H9 (cell line): ENCODE measurements at regions not wholly inside any gene's neighbourhood (a gene's known extent, or its start where the extent isn't known, plus 50 kb on each side); places are given as distances from the start of the nearest gene placed in this dataset.

Experiments
- DNase-seq: peaks from one replicate; pipeline ENCODE4 v3.0.0-alpha.2; 2017
- H2AFZ ChIP-seq: one replicate; pipeline ENCODE4 v1.6.1; 2013; ENCODE audit warnings: mild to moderate bottlenecking, low read length, control low read depth, moderate library complexity
- H2AK5ac ChIP-seq: 2 replicates; pipeline ENCODE4 v1.6.1; 2013; ENCODE audit warnings: low read length, control low read depth, mixed read lengths; ENCODE audit not compliant: insufficient read length
- H2BK120ac ChIP-seq: one replicate; pipeline ENCODE4 v1.6.1; 2013; ENCODE audit warnings: low read depth, mild to moderate bottlenecking, low read length, control low read depth, inconsistent platforms; ENCODE audit not compliant: poor library complexity, severe bottlenecking
- H2BK12ac ChIP-seq: 2 replicates; pipeline ENCODE4 v1.6.1; 2013; ENCODE audit warnings: low read length, control low read depth, mixed read lengths, low read depth; ENCODE audit not compliant: insufficient read length
- H2BK15ac ChIP-seq: 2 replicates; pipeline ENCODE4 v1.6.1; 2013; ENCODE audit warnings: low read depth, low read length, control low read depth
- H2BK20ac ChIP-seq: one replicate; pipeline ENCODE4 v1.6.1; 2013; ENCODE audit warnings: low read depth, mild to moderate bottlenecking, low read length, control low read depth, inconsistent platforms; ENCODE audit not compliant: poor library complexity, severe bottlenecking
- H2BK5ac ChIP-seq: 2 replicates; pipeline ENCODE4 v1.6.1; 2013; ENCODE audit warnings: low read length, control low read depth, mixed read lengths; ENCODE audit not compliant: insufficient read length
- H3K14ac ChIP-seq: 2 replicates; pipeline ENCODE4 v1.6.1; 2013; ENCODE audit warnings: low read length, control low read depth; ENCODE audit not compliant: insufficient read depth
- H3K18ac ChIP-seq: 2 replicates; pipeline ENCODE4 v1.6.1; 2013; ENCODE audit warnings: low read depth, mild to moderate bottlenecking, mixed read lengths, low read length, control low read depth; ENCODE audit not compliant: insufficient read length
- H3K23ac ChIP-seq: 2 replicates; pipeline ENCODE4 v1.6.1; 2013; ENCODE audit warnings: low read length, control low read depth, mixed read lengths, low read depth; ENCODE audit not compliant: insufficient read length
- H3K23me2 ChIP-seq: 2 replicates; pipeline ENCODE4 v1.6.1; 2013; ENCODE audit warnings: low read depth, mild to moderate bottlenecking, mixed read lengths, low read length, control low read depth; ENCODE audit not compliant: insufficient read length, poor library complexity, severe bottlenecking
- H3K27ac ChIP-seq: 2 replicates; pipeline ENCODE4 v1.5.1; 2013; ENCODE audit warnings: low read length, control low read depth, mixed read lengths, low read depth; ENCODE audit not compliant: insufficient read length
- H3K27me3 ChIP-seq: 2 replicates; pipeline ENCODE4 v1.6.1; 2013; ENCODE audit warnings: low read length, control low read depth, inconsistent platforms; ENCODE audit not compliant: insufficient read depth
- H3K4ac ChIP-seq: 2 replicates; pipeline ENCODE4 v1.6.1; 2013; ENCODE audit warnings: low read depth, mild to moderate bottlenecking, control low read depth, inconsistent platforms, low read length, moderate library complexity
- H3K4me1 ChIP-seq: 2 replicates; pipeline ENCODE4 v1.6.1; 2013; ENCODE audit warnings: low read length, control low read depth, inconsistent platforms; ENCODE audit not compliant: insufficient read depth
- H3K4me2 ChIP-seq: 2 replicates; pipeline ENCODE4 v1.6.1; 2013; ENCODE audit warnings: low read length, control low read depth, mixed read lengths; ENCODE audit not compliant: insufficient read length, insufficient read depth
- H3K56ac ChIP-seq: 2 replicates; pipeline ENCODE4 v1.6.1; 2013; ENCODE audit warnings: low read depth, mild to moderate bottlenecking, mixed read lengths, low read length, control low read depth; ENCODE audit not compliant: insufficient read length
- H3K79me1 ChIP-seq: 2 replicates; pipeline ENCODE4 v1.6.1; 2013; ENCODE audit warnings: low read depth, mild to moderate bottlenecking, moderate library complexity, low read length, control low read depth, inconsistent platforms; ENCODE audit not compliant: insufficient read depth, poor library complexity, severe bottlenecking
- H3K79me2 ChIP-seq: 2 replicates; pipeline ENCODE4 v1.6.1; 2013; ENCODE audit warnings: low read length, control low read depth, inconsistent platforms; ENCODE audit not compliant: insufficient read depth
- H3K9ac ChIP-seq: 2 replicates; pipeline ENCODE4 v1.6.1; 2013; ENCODE audit warnings: low read length, control low read depth, mixed read lengths; ENCODE audit not compliant: insufficient read length; ENCODE audit errors: extremely low read depth
- H3K9me3 ChIP-seq: one replicate; pipeline ENCODE4 v1.6.1; 2013; ENCODE audit warnings: low read depth, low read length, inconsistent platforms; ENCODE audit not compliant: control insufficient read depth
- H3T11ph ChIP-seq: one replicate; pipeline ENCODE4 v1.6.1; 2013; ENCODE audit warnings: mild to moderate bottlenecking, low read length, control low read depth, inconsistent platforms
- H4K20me1 ChIP-seq: one replicate; pipeline ENCODE4 v1.6.1; 2013; ENCODE audit not compliant: control insufficient read depth, insufficient read length, insufficient read depth
- H4K5ac ChIP-seq: 2 replicates; pipeline ENCODE4 v1.6.1; 2013; ENCODE audit warnings: low read depth, mild to moderate bottlenecking, mixed read lengths, low read length, control low read depth; ENCODE audit not compliant: insufficient read length
- H4K8ac ChIP-seq: replicated peaks from 2 replicates; pipeline ENCODE4 v1.6.1; 2013; ENCODE audit warnings: low read length, control low read depth, mixed read lengths, low read depth; ENCODE audit not compliant: insufficient read length
- H4K91ac ChIP-seq: 2 replicates; pipeline ENCODE4 v1.6.1; 2013; ENCODE audit warnings: low read depth, mild to moderate bottlenecking, moderate library complexity, mixed read lengths, low read length, control low read depth; ENCODE audit not compliant: insufficient read length
- H3K27ac Mint-ChIP-seq, 3 experiments: 2 replicates in 2 of 3; 3 replicates in 1 of 3; pipeline ENCODE4 v1.8.0; 2020 to 2021; ENCODE audit warnings: mixed read lengths in 3 of 3, mild to moderate bottlenecking in 1 of 3, moderate library complexity in 1 of 3
- H3K27me3 Mint-ChIP-seq: 2 replicates; pipeline ENCODE4 v1.8.0; 2021; ENCODE audit warnings: low read depth, mild to moderate bottlenecking, moderate library complexity, mixed read lengths
- H3K36me3 Mint-ChIP-seq, 3 experiments: 2 replicates in 2 of 3; 3 replicates in 1 of 3; pipeline ENCODE4 v1.8.0; 2020 to 2021; ENCODE audit warnings: low read depth in 3 of 3, mixed read lengths in 3 of 3; ENCODE audit not compliant: insufficient read depth in 1 of 3
- H3K4me1 Mint-ChIP-seq, 2 experiments: 2 replicates each; pipeline ENCODE4 v1.8.0; 2020; ENCODE audit warnings: mixed read lengths in 2 of 2
- H3K4me3 Mint-ChIP-seq, 2 experiments: 2 replicates in 1 of 2; 3 replicates in 1 of 2; pipeline ENCODE4 v1.8.0; 2020 to 2021; ENCODE audit warnings: mild to moderate bottlenecking in 2 of 2, mixed read lengths in 2 of 2, moderate library complexity in 1 of 2
- H3K9me3 Mint-ChIP-seq, 2 experiments: 2 replicates in 1 of 2; 3 replicates in 1 of 2; pipeline ENCODE4 v1.8.0; 2020; ENCODE audit warnings: mild to moderate bottlenecking in 2 of 2, mixed read lengths in 2 of 2, moderate library complexity in 1 of 2
- WGBS: extraction: QIAGEN DNeasy Blood & Tissue Kit; methylation state at CpG from one replicate; pipeline ENCODE4 v1.1.7; 2013; ENCODE audit warnings: missing lambda C conversion rate, low lambda C conversion rate, mixed read lengths; ENCODE audit not compliant: insufficient read length; ENCODE audit errors: extremely low coverage; 5-methylcytosine and 5-hydroxymethylcytosine counted together
- TF ChIP-seq, protein P1 (sequence below): fragments of 200-600 bp; sonication (generic); conservative IDR thresholded peaks from 3 replicates; pipeline ENCODE4 v1.8.0; 2021; ENCODE audit warnings: antibody characterized with exemption, mild to moderate bottlenecking

DNA sequence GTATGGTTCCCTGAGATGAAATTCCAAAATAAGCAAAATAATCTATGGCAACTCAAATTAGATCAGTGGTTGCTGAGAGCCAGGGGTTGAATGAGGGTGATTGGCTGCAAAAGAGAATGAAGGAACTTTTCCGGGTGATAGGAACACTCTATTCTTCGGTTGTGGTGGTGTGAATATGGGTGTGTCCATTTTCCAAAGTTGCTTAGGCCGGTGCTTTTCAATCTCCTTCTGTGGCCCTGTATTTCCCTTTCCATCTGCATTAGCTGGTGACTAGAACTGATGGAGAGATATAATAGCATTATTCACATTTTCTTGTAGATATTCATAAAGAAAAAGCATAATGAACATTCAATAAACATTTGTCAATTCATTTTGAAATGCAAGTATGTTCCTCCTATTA is 382.9 kb downstream of the TFEC start:
- TF ChIP-seq, protein P1, sequence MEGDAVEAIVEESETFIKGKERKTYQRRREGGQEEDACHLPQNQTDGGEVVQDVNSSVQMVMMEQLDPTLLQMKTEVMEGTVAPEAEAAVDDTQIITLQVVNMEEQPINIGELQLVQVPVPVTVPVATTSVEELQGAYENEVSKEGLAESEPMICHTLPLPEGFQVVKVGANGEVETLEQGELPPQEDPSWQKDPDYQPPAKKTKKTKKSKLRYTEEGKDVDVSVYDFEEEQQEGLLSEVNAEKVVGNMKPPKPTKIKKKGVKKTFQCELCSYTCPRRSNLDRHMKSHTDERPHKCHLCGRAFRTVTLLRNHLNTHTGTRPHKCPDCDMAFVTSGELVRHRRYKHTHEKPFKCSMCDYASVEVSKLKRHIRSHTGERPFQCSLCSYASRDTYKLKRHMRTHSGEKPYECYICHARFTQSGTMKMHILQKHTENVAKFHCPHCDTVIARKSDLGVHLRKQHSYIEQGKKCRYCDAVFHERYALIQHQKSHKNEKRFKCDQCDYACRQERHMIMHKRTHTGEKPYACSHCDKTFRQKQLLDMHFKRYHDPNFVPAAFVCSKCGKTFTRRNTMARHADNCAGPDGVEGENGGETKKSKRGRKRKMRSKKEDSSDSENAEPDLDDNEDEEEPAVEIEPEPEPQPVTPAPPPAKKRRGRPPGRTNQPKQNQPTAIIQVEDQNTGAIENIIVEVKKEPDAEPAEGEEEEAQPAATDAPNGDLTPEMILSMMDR, result no peak
- no peaks in the 10 kb centered on the region for H4K20me1 ChIP-seq
- H3K56ac ChIP-seq, result no peak overlapping the region
- H3K4me2 ChIP-seq, result no peak overlapping the region
- no peak overlapping the region for H3K9ac ChIP-seq
- H3K4me1 ChIP-seq, result no peaks in the 10 kb centered on the region
- no peaks in the 10 kb centered on the region for H3K27me3 ChIP-seq
- H2BK120ac ChIP-seq, result no peak overlapping the region
- H4K91ac ChIP-seq, result no peak overlapping the region
- no peak overlapping the region for H4K8ac ChIP-seq
- no peak overlapping the region for H2BK15ac ChIP-seq
- H3K14ac ChIP-seq, result no peak overlapping the region
- H3K4me3 Mint-ChIP-seq, result no peak overlapping the region
- no peaks in the 10 kb centered on the region for H3K79me2 ChIP-seq
- H3K9me3 ChIP-seq, result no peaks in the 10 kb centered on the region
- no peak overlapping the region for H2BK5ac ChIP-seq
- no peak overlapping the region for H3T11ph ChIP-seq
- no peak overlapping the region for H2AK5ac ChIP-seq
- WGBS, result no CpG with 5 or more reads among the region's 3 CpGs
- H3K23ac ChIP-seq, result no peak overlapping the region
- no peaks in the 10 kb centered on the region for H3K4me1 Mint-ChIP-seq
- H3K27me3 Mint-ChIP-seq, result no peaks in the 10 kb centered on the region
- H3K36me3 Mint-ChIP-seq, result peaks cover 0 to 3% (median 1%) of the 10 kb centered on the region in 3 experiments; a peak in 4 of 7 replicates
- H3K27ac ChIP-seq, result no peak overlapping the region
- H3K27ac Mint-ChIP-seq, result no peak overlapping the region
- H4K5ac ChIP-seq, result no peak overlapping the region
- H3K4ac ChIP-seq, result no peak overlapping the region
- H3K79me1 ChIP-seq, result no peaks in the 10 kb centered on the region
- H2AFZ ChIP-seq, result no peak overlapping the region
- no peak for DNase-seq
- no peak overlapping the region for H3K18ac ChIP-seq
- H3K23me2 ChIP-seq, result no peaks in the 10 kb centered on the region
- H3K9me3 Mint-ChIP-seq, result peaks cover 6 to 8% of the 10 kb centered on the region in 2 experiments; a peak in 4 of 5 replicates
- H2BK20ac ChIP-seq, result no peak overlapping the region
- no peak overlapping the region for H2BK12ac ChIP-seq
